ENCODE measurements at regions not wholly inside any gene's neighbourhood (a gene's known extent, or its start where the extent isn't known, plus 50 kb on each side); places are given as distances from the start of the nearest gene placed in this dataset.

GRCh38 chr5:102554082-102554481 lies 55.3 kb upstream of the SLCO6A1 start:
- WGBS, 2 experiments: 0 to 43% methylated on average over 1 to 2 of the region's 2 CpGs
- H3K4me3 ChIP-seq (ENCODE audit: insufficient read depth, low read depth, low read length): no peak overlapping the region
- H3K36me3 ChIP-seq (ENCODE audit: control insufficient read depth, insufficient read depth, low read length): no peaks in the 10 kb centered on the region
- no peak overlapping the region for H3K27ac ChIP-seq (ENCODE audit: insufficient read depth, low read depth, low read length, poor library complexity, severe bottlenecking)
- H3K4me1 ChIP-seq (ENCODE audit: control insufficient read depth, insufficient read depth, low read length): no peaks in the 10 kb centered on the region
- no peaks in the 10 kb centered on the region for H3K9me3 ChIP-seq (ENCODE audit: control insufficient read depth, low read length)
- no peaks in the 10 kb centered on the region for H3K27me3 ChIP-seq (ENCODE audit: control insufficient read depth, insufficient read depth, low read length, poor library complexity, severe bottlenecking)

GRCh38 chr5:102554728-102555127 lies 55.9 kb upstream of the SLCO6A1 start:
- H3K27me3 ChIP-seq (ENCODE audit: control insufficient read depth, insufficient read depth, low read length, poor library complexity, severe bottlenecking): no peaks in the 10 kb centered on the region
- no peak overlapping the region for H3K4me3 ChIP-seq (ENCODE audit: insufficient read depth, low read depth, low read length)
- H3K9me3 ChIP-seq (ENCODE audit: control insufficient read depth, low read length): no peaks in the 10 kb centered on the region
- no CpG with 5 or more reads among the region's 1 CpG for WGBS, 2 experiments
- H3K4me1 ChIP-seq (ENCODE audit: control insufficient read depth, insufficient read depth, low read length): no peaks in the 10 kb centered on the region
- no peaks in the 10 kb centered on the region for H3K36me3 ChIP-seq (ENCODE audit: control insufficient read depth, insufficient read depth, low read length)
- no peak overlapping the region for H3K27ac ChIP-seq (ENCODE audit: insufficient read depth, low read depth, low read length, poor library complexity, severe bottlenecking)

GRCh38 chr5:102561894-102562760 lies 63.3 kb upstream of the SLCO6A1 start:
- Histone ChIP-seq H3K27ac (ENCODE audit: insufficient read depth, low read depth, low read length, poor library complexity, severe bottlenecking) (no peak overlapping the region), H3K27me3 (ENCODE audit: control insufficient read depth, insufficient read depth, low read length, poor library complexity, severe bottlenecking) (no peaks in the 10 kb centered on the region), H3K4me1 (ENCODE audit: control insufficient read depth, insufficient read depth, low read length) (no peaks in the 10 kb centered on the region), H3K9me3 (ENCODE audit: control insufficient read depth, low read length) (no peaks in the 10 kb centered on the region), H3K36me3 (ENCODE audit: control insufficient read depth, insufficient read depth, low read length) (no peaks in the 10 kb centered on the region), H3K4me3 (ENCODE audit: insufficient read depth, low read depth, low read length) (no peak overlapping the region)
- WGBS, 2 experiments: 34 to 51% methylated on average over 8 to 11 of the region's 11 CpGs

- 74 to 87% methylated on average over 3 of the region's 4 CpGs for WGBS, 2 experiments
- Histone ChIP-seq H3K4me3 (ENCODE audit: insufficient read depth, low read depth, low read length) (no peak overlapping the region), H3K9me3 (ENCODE audit: control insufficient read depth, low read length) (no peaks in the 10 kb centered on the region), H3K27ac (ENCODE audit: insufficient read depth, low read depth, low read length, poor library complexity, severe bottlenecking) (no peak overlapping the region), H3K27me3 (ENCODE audit: control insufficient read depth, insufficient read depth, low read length, poor library complexity, severe bottlenecking) (no peaks in the 10 kb centered on the region), H3K36me3 (ENCODE audit: control insufficient read depth, insufficient read depth, low read length) (no peaks in the 10 kb centered on the region), H3K4me1 (ENCODE audit: control insufficient read depth, insufficient read depth, low read length) (no peaks in the 10 kb centered on the region)
Measured at GRCh38 chr5:102570747-102571146, 71.9 kb upstream of the SLCO6A1 start.

- H3K27me3 ChIP-seq (ENCODE audit: control insufficient read depth, insufficient read depth, low read length, poor library complexity, severe bottlenecking): no peaks in the 10 kb centered on the region
- H3K4me3 ChIP-seq (ENCODE audit: insufficient read depth, low read depth, low read length): no peak overlapping the region
- no peaks in the 10 kb centered on the region for H3K36me3 ChIP-seq (ENCODE audit: control insufficient read depth, insufficient read depth, low read length)
- no peak overlapping the region for H3K27ac ChIP-seq (ENCODE audit: insufficient read depth, low read depth, low read length, poor library complexity, severe bottlenecking)
- H3K9me3 ChIP-seq (ENCODE audit: control insufficient read depth, low read length): no peaks in the 10 kb centered on the region
- no peaks in the 10 kb centered on the region for H3K4me1 ChIP-seq (ENCODE audit: control insufficient read depth, insufficient read depth, low read length)
Measured at GRCh38 chr5:102578362-102578761, 79.6 kb upstream of the SLCO6A1 start.

- no peaks in the 10 kb centered on the region for H3K9me3 ChIP-seq (ENCODE audit: control insufficient read depth, low read length)
- H3K4me3 ChIP-seq (ENCODE audit: insufficient read depth, low read depth, low read length): no peak overlapping the region
- no peaks in the 10 kb centered on the region for H3K4me1 ChIP-seq (ENCODE audit: control insufficient read depth, insufficient read depth, low read length)
- H3K36me3 ChIP-seq (ENCODE audit: control insufficient read depth, insufficient read depth, low read length): no peaks in the 10 kb centered on the region
- H3K27me3 ChIP-seq (ENCODE audit: control insufficient read depth, insufficient read depth, low read length, poor library complexity, severe bottlenecking): no peaks in the 10 kb centered on the region
- no peak overlapping the region for H3K27ac ChIP-seq (ENCODE audit: insufficient read depth, low read depth, low read length, poor library complexity, severe bottlenecking)
- WGBS, 2 experiments: 100% methylated on average over 1 of the region's 1 CpG; no CpG with 5 or more reads in 1 of the 2 experiments
Measured at GRCh38 chr5:102579379-102579778, 80.6 kb upstream of the SLCO6A1 start.

- no peaks in the 10 kb centered on the region for H3K27me3 ChIP-seq (ENCODE audit: control insufficient read depth, insufficient read depth, low read length, poor library complexity, severe bottlenecking)
- no peaks in the 10 kb centered on the region for H3K9me3 ChIP-seq (ENCODE audit: control insufficient read depth, low read length)
- H3K4me3 ChIP-seq (ENCODE audit: insufficient read depth, low read depth, low read length): no peak overlapping the region
- no peaks in the 10 kb centered on the region for H3K36me3 ChIP-seq (ENCODE audit: control insufficient read depth, insufficient read depth, low read length)
- no peak overlapping the region for H3K27ac ChIP-seq (ENCODE audit: insufficient read depth, low read depth, low read length, poor library complexity, severe bottlenecking)
- no peaks in the 10 kb centered on the region for H3K4me1 ChIP-seq (ENCODE audit: control insufficient read depth, insufficient read depth, low read length)
Measured at GRCh38 chr5:102581011-102581410, 82.2 kb upstream of the SLCO6A1 start.

GRCh38 chr5:102582696-102583095 lies 83.9 kb upstream of the SLCO6A1 start:
- Histone ChIP-seq H3K36me3 (ENCODE audit: control insufficient read depth, insufficient read depth, low read length) (no peaks in the 10 kb centered on the region), H3K27me3 (ENCODE audit: control insufficient read depth, insufficient read depth, low read length, poor library complexity, severe bottlenecking) (no peaks in the 10 kb centered on the region), H3K4me3 (ENCODE audit: insufficient read depth, low read depth, low read length) (no peak overlapping the region), H3K9me3 (ENCODE audit: control insufficient read depth, low read length) (no peaks in the 10 kb centered on the region), H3K27ac (ENCODE audit: insufficient read depth, low read depth, low read length, poor library complexity, severe bottlenecking) (no peak overlapping the region), H3K4me1 (ENCODE audit: control insufficient read depth, insufficient read depth, low read length) (no peaks in the 10 kb centered on the region)
- WGBS, 2 experiments: 86 to 91% methylated on average over 2 to 3 of the region's 3 CpGs

GRCh38 chr5:102583276-102584124 lies 84.7 kb upstream of the SLCO6A1 start:
- H3K27ac ChIP-seq (ENCODE audit: insufficient read depth, low read depth, low read length, poor library complexity, severe bottlenecking): no peak overlapping the region
- no peaks in the 10 kb centered on the region for H3K36me3 ChIP-seq (ENCODE audit: control insufficient read depth, insufficient read depth, low read length)
- H3K9me3 ChIP-seq (ENCODE audit: control insufficient read depth, low read length): no peaks in the 10 kb centered on the region
- no peaks in the 10 kb centered on the region for H3K27me3 ChIP-seq (ENCODE audit: control insufficient read depth, insufficient read depth, low read length, poor library complexity, severe bottlenecking)
- no peaks in the 10 kb centered on the region for H3K4me1 ChIP-seq (ENCODE audit: control insufficient read depth, insufficient read depth, low read length)
- H3K4me3 ChIP-seq (ENCODE audit: insufficient read depth, low read depth, low read length): no peak overlapping the region
- 54 to 78% methylated on average over 2 to 4 of the region's 5 CpGs for whole genome bisulfite sequencing, 2 experiments

- Histone ChIP-seq H3K27me3 (ENCODE audit: control insufficient read depth, insufficient read depth, low read length, poor library complexity, severe bottlenecking) (no peaks in the 10 kb centered on the region), H3K36me3 (ENCODE audit: control insufficient read depth, insufficient read depth, low read length) (no peaks in the 10 kb centered on the region), H3K4me1 (ENCODE audit: control insufficient read depth, insufficient read depth, low read length) (no peaks in the 10 kb centered on the region), H3K27ac (ENCODE audit: insufficient read depth, low read depth, low read length, poor library complexity, severe bottlenecking) (no peak overlapping the region), H3K9me3 (ENCODE audit: control insufficient read depth, low read length) (no peaks in the 10 kb centered on the region), H3K4me3 (ENCODE audit: insufficient read depth, low read depth, low read length) (no peak overlapping the region)
- 78 to 88% methylated on average over 2 of the region's 2 CpGs for WGBS, 2 experiments
Measured at GRCh38 chr5:102589661-102590060, 90.9 kb upstream of the SLCO6A1 start.
